ENCODE measurements at regions not wholly inside any gene's neighbourhood (a gene's known extent, or its start where the extent isn't known, plus 50 kb on each side); places are given as distances from the start of the nearest gene placed in this dataset.

DNA sequence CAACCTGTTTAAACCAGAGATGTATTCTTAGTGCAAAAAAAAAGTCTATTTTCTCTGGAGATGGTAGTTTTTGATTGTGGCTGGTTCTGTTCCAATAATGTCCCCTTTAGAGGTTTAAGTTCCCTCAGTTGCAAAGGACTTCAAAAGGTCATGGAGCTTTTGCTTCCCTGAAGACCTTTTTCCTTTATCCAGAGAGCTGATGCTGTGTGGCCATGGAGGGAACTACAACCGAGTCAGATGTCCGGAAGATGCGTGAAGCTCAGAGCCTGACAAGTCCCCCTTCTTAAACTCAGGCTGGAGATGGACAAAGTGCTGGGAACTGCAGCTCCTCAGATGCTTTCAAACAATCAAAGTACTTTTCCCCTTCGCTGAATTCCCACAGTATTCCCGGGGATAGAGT, 176.1 kb downstream of the TMEM18 start:
- no peaks in the 10 kb centered on the region for H3K36me3 Mint-ChIP-seq (ENCODE audit: low read depth)
- Histone ChIP-seq H3K9me3 (ENCODE audit: control insufficient read depth, low read length) (no peaks in the 10 kb centered on the region), H3K36me3 (ENCODE audit: control insufficient read depth, insufficient read depth, low read length) (no peaks in the 10 kb centered on the region), H3K27me3 (ENCODE audit: control insufficient read depth, insufficient read depth, low read length, poor library complexity, severe bottlenecking) (no peaks in the 10 kb centered on the region), H3K27ac (ENCODE audit: low read depth, low read length) (no peak overlapping the region), H3K4me1 (ENCODE audit: control insufficient read depth, insufficient read depth, low read length) (no peaks in the 10 kb centered on the region), H3K4me3 (ENCODE audit: low read length) (no peak overlapping the region), H3K9ac (ENCODE audit: extremely low read depth, low read length, poor library complexity, severe bottlenecking) (no peak overlapping the region)
- 77% methylated on average over 4 to 5 of the region's 5 CpGs for WGBS, 2 experiments (ENCODE audit: insufficient coverage in 1 of 2, insufficient read length in 1 of 2)
- DNase-seq, result peak; percentile 71
- H3K9me3 Mint-ChIP-seq, result no peaks in the 10 kb centered on the region
- no peak overlapping the region for H3K27ac Mint-ChIP-seq
- peaks cover 2% of the 10 kb centered on the region for H3K27me3 Mint-ChIP-seq (ENCODE audit: insufficient read depth)
- TF ChIP-seq, protein P1, sequence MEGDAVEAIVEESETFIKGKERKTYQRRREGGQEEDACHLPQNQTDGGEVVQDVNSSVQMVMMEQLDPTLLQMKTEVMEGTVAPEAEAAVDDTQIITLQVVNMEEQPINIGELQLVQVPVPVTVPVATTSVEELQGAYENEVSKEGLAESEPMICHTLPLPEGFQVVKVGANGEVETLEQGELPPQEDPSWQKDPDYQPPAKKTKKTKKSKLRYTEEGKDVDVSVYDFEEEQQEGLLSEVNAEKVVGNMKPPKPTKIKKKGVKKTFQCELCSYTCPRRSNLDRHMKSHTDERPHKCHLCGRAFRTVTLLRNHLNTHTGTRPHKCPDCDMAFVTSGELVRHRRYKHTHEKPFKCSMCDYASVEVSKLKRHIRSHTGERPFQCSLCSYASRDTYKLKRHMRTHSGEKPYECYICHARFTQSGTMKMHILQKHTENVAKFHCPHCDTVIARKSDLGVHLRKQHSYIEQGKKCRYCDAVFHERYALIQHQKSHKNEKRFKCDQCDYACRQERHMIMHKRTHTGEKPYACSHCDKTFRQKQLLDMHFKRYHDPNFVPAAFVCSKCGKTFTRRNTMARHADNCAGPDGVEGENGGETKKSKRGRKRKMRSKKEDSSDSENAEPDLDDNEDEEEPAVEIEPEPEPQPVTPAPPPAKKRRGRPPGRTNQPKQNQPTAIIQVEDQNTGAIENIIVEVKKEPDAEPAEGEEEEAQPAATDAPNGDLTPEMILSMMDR (conservative IDR thresholded peaks at IDR 0.05), result peak; percentile 67
- H3K4me1 Mint-ChIP-seq, result peaks cover 12% of the 10 kb centered on the region
- no peak overlapping the region for H3K4me3 Mint-ChIP-seq

GRCh38 chr2:499726-500125, 177.5 kb downstream of the TMEM18 start:
- 78 to 91% methylated on average over 5 to 8 of the region's 8 CpGs for WGBS, 2 experiments (ENCODE audit: insufficient coverage in 1 of 2, insufficient read length in 1 of 2)
- Histone ChIP-seq H3K27me3 (ENCODE audit: control insufficient read depth, insufficient read depth, low read length, poor library complexity, severe bottlenecking) (no peaks in the 10 kb centered on the region), H3K4me3 (ENCODE audit: low read length) (no peak overlapping the region), H3K27ac (ENCODE audit: low read depth, low read length) (no peak overlapping the region), H3K36me3 (ENCODE audit: control insufficient read depth, insufficient read depth, low read length) (no peaks in the 10 kb centered on the region), H3K9ac (ENCODE audit: extremely low read depth, low read length, poor library complexity, severe bottlenecking) (no peak overlapping the region), H3K4me1 (ENCODE audit: control insufficient read depth, insufficient read depth, low read length) (no peaks in the 10 kb centered on the region), H3K9me3 (ENCODE audit: control insufficient read depth, low read length) (no peaks in the 10 kb centered on the region)
- Mint-ChIP-seq H3K27ac (no peak overlapping the region), H3K4me1 (peaks cover 4% of the 10 kb centered on the region), H3K4me3 (no peak overlapping the region), H3K27me3 (ENCODE audit: insufficient read depth) (peaks cover 2% of the 10 kb centered on the region), H3K9me3 (no peaks in the 10 kb centered on the region), H3K36me3 (ENCODE audit: low read depth) (no peaks in the 10 kb centered on the region)
- DNase-seq, result no peak
- TF ChIP-seq, protein P1 (conservative IDR thresholded peaks at IDR 0.05), result no peak

- Mint-ChIP-seq H3K27me3 (ENCODE audit: insufficient read depth) (no peaks in the 10 kb centered on the region), H3K36me3 (ENCODE audit: low read depth) (no peaks in the 10 kb centered on the region), H3K9me3 (no peaks in the 10 kb centered on the region), H3K4me1 (no peaks in the 10 kb centered on the region), H3K4me3 (no peak overlapping the region), H3K27ac (no peak overlapping the region)
- TF ChIP-seq, protein P1 (conservative IDR thresholded peaks at IDR 0.05), result no peak
- no peak overlapping the region for H3K9ac ChIP-seq (ENCODE audit: extremely low read depth, low read length, poor library complexity, severe bottlenecking)
- H3K4me1 ChIP-seq (ENCODE audit: control insufficient read depth, insufficient read depth, low read length), result no peaks in the 10 kb centered on the region
- no peaks in the 10 kb centered on the region for H3K27me3 ChIP-seq (ENCODE audit: control insufficient read depth, insufficient read depth, low read length, poor library complexity, severe bottlenecking)
- no peaks in the 10 kb centered on the region for H3K9me3 ChIP-seq (ENCODE audit: control insufficient read depth, low read length)
- 92 to 94% methylated on average over 10 of the region's 10 CpGs for WGBS, 2 experiments (ENCODE audit: insufficient coverage in 1 of 2, insufficient read length in 1 of 2)
- no peak for DNase-seq
- H3K27ac ChIP-seq (ENCODE audit: low read depth, low read length), result no peak overlapping the region
- no peaks in the 10 kb centered on the region for H3K36me3 ChIP-seq (ENCODE audit: control insufficient read depth, insufficient read depth, low read length)
- H3K4me3 ChIP-seq (ENCODE audit: low read length), result no peak overlapping the region
These were observed 178.6 kb downstream of the TMEM18 start for GRCh38 chr2:498493-499178.
